ENCODE measurements at regions not wholly inside any gene's neighbourhood (a gene's known extent, or its start where the extent isn't known, plus 50 kb on each side); places are given as distances from the start of the nearest gene placed in this dataset.

DNA sequence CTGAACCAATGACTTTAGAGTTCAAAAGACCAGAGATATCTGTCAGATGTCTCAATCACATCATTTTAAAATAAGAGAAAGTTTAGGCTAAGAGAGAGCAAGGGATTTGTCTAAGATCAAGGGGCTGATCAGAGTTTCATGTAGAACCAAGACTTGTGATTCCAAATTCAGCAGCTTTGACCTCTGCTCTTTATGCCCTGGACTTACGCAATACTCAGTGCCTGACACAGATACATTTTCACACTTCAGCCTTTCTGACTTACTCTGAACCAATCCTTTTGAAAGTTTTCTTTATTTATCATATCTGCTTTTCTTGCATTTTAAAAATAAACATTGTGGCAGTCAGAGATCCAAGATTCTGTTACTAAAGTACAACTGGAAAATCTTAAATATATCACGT is 428.0 kb downstream of the PLPP3 start:
- no peak for DNase-seq (ENCODE audit: low read depth in 2 of 2)

DNA sequence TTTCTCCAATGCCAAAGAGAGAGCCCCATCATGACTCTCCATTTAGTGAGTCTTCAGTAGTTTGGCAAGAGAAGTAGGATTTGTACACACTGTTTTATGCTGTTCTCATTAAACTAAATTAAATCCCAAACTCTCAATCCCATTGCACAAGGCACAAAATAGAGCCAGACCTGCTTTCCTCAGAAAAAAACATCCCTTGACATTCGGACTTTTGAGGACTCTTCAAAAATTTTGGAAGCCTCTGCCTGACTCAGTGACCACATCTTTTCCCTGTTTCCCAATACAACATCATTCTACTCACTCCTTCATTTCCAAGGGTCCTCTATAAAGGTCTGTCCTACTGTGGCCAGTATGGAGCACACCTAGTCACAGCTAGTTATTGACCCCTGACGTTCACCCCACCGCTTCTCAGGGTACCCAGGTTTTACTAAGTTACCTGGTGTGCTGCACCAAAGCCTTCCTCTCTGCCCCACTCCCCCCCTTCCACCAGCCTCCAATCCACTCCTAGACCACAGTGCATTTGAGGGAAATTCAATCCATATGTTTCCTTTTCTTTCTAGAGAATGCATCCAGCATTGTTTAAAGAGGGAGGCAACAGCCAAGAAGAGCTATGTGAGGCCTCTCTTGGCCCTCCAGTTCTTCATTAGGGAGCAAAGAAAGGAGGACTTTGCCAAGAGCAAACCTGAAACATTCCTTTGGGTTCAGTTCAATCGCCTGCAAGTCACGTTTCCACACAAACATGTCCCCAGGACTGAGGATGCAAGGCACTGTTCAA is 428.7 kb downstream of the PLPP3 start:
- no peak for DNase-seq (ENCODE audit: low read depth in 2 of 2)

DNA sequence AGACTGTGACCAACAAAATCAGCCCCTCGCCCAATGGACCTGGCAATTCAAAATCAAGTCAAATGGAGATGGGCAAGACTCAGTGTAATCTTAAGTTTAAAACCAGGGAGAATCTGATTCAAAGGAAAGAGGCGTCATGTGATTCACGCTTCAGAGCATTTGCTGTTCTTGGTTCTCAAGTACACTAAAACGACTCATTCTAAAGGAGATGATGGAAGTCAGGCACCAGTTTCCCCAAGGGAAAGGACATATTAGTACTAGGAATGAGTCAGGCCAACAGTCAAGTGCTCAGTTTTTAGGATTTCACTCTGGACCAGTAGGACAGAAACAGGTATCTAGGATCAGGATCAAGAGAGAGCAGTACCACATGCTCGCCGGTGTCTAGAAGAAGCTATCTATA is 429.6 kb downstream of the PLPP3 start:
- DNase-seq (ENCODE audit: low read depth in 2 of 2), result no peak

DNA sequence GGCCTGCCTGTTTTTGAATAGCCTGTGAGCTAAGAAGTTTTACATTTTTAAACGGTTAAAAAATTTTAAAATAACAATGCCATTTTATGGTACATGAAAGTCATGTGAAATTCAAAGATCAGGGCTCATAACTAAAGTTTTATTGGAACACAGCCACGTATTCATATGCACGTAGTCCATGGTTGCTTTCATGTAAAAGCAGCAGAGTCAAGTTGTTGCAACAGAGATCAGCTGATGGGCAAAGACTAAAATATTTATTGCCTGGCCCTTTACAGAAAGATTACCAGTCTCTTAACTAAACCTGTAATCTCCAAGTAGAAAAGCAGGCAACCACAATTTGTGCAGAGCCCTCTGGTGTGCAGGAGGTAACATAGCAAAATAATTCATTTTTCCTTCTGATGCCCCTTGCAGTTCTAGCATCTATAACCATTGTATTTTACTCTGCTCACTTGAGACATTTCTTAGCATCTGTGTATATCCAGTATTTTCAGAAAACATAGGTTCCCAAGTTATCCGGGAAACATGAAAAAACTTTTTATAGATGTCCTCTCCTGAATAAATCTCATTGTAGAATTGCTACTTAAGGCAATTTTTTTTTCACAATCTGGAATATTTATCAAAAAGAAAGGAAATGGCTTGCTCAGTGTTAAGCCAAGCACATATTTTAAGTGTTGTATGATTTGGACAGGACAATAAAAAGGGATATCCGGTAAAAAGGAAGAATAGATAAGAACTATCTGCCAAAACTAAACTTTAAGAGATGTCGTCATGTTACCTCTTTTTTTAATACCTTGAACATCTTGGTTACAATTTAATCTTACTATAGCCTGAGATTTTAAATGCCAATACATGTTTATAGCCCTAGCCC is 430.8 kb downstream of the PLPP3 start:
- DNase-seq (ENCODE audit: low read depth in 2 of 2), result no peak

DNA sequence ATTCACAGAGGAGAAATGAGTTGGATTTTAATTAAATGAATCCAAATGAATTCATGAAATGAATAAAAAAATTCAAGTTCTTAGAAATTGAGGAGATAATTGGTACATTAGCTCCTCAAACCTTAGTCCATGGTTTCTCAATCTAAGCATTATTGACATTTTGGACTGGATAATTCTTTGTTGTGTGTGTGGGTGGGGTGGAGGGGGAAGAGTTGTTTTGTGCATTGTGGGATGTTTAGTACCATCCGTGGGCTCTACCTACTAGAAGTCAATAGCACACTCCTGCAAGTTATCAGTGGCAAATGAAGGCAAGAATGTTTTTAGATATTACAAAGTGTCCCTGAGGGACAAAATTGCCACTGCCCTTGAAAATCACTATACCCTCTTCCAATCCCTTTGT is 431.9 kb downstream of the PLPP3 start:
- DNase-seq (ENCODE audit: low read depth in 2 of 2), result no peak

DNA sequence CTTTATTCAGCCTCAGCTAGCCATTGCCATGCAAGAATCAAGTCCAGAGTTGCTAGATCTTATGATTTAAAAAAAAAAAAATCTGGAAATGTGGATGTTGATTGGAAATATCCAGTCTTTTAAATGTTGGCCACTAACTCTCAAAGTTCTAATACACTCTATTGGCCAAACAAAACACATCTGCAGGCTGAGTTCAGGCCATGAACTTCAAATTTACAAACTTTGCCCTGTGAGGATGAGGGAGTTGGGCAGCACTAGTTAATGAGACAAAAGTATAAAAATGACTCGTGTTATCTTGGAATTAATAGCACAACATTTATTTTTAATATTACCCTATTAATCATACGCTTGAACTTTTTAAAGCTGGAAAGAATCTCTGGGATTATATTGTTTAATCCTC is 432.3 kb downstream of the PLPP3 start:
- no peak for DNase-seq (ENCODE audit: low read depth in 2 of 2)

DNA sequence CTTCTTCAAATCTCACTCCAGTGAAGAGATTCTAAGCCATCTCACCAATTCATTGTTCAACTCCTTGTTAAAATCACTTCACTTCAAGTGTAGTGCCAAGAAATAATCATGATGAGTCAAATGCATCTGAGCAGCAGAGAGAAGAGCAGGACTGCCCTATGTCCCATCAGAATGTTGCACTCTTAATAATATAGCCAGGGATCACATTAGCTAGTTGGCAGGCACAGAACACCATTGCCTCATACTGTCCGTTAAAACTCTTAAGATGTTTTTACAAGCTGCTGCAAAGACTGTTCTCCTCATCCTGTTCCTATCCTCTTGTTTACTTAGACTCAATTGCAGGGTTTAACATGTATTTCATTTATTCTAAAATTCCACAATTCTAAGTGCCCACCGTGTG is 432.9 kb downstream of the PLPP3 start:
- no peak for DNase-seq (ENCODE audit: low read depth in 2 of 2)

DNA sequence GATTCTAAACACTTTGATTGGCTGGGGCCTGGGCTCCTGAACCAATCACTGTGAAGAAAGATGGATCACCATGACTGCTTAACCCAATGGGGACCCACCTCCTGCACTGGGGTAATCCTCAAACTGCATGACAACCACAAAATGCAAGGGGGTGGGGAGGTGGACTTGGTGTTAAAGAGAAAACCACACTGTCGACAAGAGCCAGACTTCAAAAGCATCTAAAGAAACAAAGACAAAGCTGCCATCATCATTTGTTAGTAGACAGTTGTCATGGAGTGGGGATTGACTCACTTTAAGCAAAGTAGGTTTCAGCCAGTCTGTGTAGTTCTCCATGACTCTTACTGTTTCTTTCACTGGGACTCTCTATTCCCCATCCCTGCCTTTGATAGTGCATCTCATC is 433.8 kb downstream of the PLPP3 start:
- DNase-seq (ENCODE audit: low read depth in 2 of 2), result no peak

DNA sequence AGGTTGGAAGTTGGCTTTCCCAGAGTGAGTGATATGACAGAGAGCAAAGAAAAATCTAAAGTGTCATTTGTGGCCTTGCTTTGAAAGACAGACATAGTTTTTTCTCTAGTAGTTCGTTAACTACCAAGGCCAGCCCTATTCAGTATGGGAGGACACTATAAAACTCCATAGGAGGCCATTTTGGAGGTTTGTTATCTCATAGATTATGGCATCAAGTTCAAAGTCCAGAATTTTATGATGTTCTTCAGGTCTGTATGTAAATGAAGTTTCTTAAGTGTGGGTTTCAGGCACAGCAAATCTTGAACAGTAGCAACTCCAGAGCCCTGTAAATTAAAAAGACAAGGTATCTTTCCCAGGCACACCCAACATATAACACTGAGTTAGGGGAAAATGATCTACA is 437.1 kb downstream of the PLPP3 start:
- no peak for DNase-seq (ENCODE audit: low read depth in 2 of 2)

DNA sequence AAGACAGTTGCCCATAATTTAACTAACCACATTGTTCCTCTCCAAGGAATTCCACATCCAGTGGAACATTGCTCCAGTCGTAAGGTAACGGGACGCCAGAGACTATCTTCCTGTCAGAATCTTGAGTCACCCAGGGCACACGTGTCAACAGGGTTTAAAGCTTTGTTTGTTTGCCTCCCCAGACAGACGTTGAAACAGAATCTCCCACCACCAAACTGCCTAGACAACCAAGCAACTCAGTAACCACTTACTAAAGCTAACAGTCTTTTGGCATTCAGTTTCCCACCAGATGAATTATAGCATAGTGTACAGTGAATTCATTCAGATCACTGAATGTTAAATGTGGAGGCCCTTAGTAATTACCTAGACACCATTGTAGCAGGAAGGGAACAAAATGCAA is 439.5 kb downstream of the PLPP3 start:
- no peak for DNase-seq (ENCODE audit: low read depth in 2 of 2)

DNA sequence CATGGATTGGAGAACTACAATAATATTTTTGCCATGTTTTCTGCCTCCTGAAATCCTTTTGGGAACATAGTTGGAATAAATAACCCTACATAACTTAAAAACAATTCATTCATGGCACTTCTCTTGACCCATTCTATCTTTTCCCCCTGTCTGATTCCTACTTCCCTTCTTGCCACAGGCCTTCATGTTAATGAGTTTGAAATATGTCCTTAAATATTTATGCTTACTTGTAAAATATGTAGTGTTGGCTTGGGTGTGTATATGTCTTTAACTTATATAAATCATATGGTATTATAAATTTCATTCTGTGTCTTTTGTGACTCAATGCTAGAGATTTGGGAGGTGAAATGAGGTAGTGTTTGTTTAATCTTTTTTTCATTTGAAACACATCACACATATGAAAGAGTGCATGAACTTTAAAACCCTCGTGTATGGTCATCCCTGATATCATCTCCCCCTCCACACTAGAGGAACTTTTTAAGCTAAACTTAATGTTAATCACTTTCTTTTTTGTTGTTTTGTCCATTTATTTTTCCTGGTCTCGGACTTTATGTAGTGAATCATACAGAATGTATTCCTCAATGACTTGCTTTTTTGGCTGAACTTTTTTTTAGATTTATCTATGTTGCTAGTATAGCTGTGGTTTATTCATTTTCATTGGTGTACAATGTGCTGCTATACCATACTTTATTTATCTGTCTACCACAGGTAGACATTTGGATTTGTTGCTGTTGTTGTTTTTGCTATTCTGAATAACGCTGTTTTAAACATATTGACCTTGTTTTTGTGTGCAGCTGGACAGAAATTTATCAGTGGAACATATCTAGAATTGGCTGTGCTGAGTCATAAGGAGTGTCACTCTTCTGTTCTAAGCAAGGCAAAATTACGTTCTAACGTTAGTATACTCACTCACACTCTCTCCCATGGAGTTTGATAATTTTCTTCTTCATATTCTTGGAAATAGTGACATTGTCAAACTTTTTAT is 441.6 kb downstream of the PLPP3 start:
- no peak for DNase-seq (ENCODE audit: low read depth in 2 of 2)

DNA sequence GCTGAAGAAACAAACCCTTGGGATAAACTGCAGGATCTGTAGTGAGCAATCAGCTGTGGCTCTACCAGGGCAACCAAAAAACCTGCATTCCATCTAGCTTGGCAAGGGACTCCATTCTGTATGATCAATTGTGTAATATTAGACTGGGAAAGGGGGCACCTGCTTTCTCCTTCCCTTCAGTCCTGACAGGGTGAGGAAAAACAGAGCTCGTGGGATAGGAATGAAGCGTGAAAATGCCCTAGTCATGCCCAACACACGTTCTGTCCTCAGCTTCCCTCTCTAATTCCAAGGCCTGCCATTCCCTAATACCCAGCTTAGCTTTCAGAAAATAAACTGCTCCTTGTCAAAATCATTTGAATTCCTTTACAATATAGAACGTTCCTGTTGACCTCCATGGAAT is 442.3 kb downstream of the PLPP3 start:
- DNase-seq (ENCODE audit: low read depth in 2 of 2), result no peak

DNA sequence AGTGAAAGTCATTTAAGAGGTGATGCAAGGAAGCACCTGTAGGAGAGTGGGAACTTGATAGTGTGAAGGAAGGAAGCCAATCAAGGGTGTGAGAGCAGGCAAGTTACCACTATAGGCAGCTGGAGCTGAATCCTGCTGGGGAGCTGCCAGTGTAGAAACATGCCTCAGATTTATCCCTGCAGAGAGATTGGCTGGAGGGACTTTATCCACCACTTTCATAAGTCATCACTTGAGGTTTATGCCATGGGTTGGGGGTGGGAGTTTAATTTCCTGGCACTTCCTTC is 443.6 kb downstream of the PLPP3 start:
- no peak for DNase-seq (ENCODE audit: low read depth in 2 of 2)

DNA sequence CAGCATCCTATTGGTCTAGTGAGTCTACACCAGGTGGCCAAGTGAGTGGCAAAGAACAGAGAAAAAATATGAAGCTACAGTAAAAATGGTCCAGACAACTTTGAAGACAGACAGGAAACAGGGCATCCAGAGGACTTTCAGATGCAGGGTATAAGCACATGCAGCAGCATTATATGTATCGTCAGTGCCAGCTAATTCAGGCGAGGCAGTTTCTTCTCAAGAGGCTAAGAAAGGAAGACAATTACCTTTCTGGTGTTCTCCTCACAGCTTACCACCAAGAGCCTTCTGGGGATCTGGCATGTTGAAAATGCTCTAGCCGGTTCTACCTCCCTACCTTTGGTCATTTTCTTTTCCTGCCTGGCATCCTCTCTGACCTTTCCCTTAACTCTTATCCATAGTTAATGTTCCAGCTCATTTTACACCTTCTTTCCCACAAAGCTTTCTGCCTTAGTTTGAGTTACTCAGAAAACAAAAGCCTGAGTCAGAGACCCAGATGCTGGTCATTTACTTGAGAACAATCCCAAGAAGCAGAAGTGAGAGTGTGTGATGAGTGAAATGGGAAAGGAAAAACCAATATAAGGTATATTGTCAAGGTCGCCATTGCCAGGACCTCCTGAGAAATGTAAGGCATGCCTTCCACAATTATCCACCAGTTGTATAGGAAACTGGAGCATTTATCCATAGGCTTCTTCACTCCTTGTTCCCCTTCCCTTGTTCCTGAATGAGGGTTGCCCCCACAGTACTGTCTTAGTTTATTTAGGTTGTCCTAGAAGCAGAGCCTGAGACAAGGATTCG is 444.1 kb downstream of the PLPP3 start:
- DNase-seq (ENCODE audit: low read depth in 2 of 2), result no peak

DNA sequence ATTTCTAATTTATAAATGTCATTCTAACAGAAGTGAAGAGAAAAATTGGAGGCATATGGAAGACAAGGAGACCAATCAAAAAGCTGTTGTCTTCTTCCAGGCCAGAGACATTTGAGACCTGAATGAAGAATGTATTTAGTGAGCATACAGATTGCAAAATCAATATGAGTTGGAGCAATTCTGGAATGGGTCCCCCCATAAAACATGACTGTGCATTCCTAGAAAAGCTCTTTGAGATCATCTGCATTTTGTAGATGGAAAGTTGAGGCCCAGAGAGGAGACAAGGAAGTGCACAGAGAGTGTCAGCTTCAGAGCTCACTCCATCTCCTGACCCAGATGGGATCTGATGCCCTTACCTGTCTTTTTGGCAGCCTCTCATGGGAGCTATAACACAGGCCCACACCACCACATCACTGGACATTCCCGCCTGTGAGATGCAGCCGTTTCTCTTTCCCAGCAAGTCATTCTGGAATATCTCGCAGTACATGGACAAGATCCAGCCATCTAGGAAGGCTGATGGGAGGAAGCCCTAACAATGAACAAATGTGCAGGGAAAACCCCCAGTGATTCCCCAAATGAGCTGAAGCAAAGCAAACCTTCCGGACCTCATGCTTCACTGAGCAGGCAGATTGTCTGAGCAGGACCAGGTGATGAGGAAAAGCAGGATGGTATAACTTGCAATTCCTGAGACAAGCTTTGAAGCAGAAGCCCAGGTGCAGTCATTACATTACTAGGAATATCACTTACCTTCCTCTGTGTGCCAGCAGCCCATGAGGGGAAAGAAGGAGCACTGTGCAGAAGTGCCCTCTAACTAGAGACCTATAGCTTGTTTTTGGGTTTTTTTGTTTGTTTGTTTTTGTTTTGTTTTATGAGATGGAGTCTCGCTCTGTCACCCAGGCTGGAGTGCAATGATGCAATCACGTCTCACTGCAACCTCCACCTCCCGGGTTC is 445.6 kb downstream of the PLPP3 start:
- no peak for DNase-seq (ENCODE audit: low read depth in 2 of 2)

DNA sequence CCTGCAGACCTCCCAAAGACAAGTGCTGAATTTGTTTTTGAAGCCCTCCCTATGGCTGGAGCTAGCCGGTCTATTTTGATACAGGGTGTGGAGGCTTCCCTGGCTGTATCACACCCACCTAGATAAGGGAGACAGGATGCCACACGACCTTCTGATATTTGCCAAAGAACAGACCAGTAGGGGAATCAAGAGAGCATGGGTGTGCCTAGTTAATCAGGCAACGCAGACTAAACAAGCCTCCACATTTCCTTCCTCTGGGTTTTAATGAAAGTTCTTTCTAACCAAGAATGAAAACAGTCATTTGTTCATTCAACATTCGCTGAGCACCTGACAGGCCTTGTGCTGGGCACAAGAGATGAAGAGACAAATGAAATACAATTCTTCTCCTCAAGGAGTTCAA is 446.8 kb downstream of the PLPP3 start:
- no peak for DNase-seq (ENCODE audit: low read depth in 2 of 2)

DNA sequence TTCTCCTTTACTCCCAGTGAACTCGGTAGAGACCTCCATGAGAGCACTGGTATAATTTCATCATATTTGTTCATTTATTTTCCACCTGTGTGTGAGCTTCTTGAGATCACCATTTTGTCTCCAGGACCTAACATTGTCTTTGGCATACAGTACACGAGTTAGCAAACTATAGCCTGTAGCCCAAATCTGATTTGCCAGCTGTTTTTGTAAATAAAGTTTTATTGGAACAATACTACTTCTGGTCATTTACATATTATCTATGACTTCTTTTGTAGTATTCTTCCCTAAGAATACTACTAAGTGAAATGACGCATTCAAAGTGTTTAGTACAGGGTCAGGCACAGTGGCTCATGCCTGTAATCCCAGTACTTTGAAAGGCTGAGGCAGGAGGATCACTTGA is 449.5 kb downstream of the PLPP3 start:
- no peak for DNase-seq (ENCODE audit: low read depth in 2 of 2)

DNA sequence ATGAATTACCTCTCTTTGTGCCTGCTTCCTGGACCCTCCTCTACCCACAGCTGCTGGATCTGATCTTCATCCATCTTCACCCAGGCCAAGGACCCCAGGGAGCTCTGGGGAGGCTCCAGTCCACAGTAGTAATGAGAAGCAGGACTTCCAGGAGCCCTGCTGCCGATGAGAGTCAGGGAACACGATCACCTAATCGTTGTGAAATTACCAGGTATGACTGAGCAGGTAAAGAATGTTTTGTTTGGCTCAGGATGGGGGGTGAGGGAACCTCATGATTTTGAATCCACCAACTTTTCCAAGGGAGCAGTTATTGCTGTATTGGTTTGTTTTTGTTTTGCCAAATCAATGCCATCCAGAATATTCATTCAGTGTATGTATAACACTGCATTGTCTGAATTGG is 454.0 kb downstream of the PLPP3 start:
- DNase-seq (ENCODE audit: low read depth in 2 of 2), result no peak

DNA sequence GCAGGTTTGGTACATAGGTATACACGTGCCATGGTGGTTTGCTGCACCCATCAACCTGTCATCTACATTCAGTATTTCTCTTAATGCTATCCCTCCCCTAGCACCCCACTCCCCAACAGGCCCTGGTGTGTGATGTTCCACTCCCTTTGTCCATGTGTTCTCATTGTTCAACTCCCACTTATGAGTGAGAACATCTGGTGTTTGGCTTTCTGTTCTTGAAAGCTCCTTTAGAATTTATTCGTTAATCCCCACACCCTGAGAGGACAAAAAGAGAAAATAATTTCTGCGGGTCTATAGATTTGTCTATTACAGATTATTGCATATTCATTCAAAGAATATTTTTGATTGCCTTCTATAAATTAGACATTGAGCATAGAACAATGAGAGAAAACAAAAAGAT is 455.5 kb downstream of the PLPP3 start:
- DNase-seq (ENCODE audit: low read depth in 2 of 2), result no peak

DNA sequence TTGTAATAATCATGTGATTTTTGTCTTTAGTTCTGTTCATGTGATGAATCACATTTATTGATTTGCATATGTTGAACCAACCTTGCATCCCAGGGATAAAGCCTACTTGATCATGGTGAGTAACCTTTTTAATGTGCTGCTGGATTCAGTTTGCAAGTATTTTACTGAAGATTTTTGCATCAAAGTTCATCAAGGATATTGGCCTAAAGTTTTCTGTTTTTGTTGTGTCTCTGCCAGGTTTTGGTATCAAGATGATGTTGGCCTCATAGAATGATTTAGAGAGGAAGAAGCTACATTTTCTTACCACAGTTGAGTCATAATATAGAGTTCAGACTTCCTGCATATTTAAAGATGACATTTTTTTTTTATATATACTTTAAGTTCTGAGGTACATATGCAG is 455.9 kb downstream of the PLPP3 start:
- no peak for DNase-seq (ENCODE audit: low read depth in 2 of 2)
